IMR-90 (cell line): ENCODE measurements at regions not wholly inside any gene's neighbourhood (a gene's known extent, or its start where the extent isn't known, plus 50 kb on each side); places are given as distances from the start of the nearest gene placed in this dataset.

Source experiments
- ATAC-seq: fragments of 200-7000 bp; cut with Tn5 transposase; 2 replicates; pipeline ENCODE4 v1.9.1; 2020; ENCODE audit warnings: low read depth, mild to moderate bottlenecking, moderate library complexity
- BruUV-seq: library from RNA; stranded (reverse); fragments of 400-500 nt; replicated peaks from 2 replicates; lab custom pipeline; 2021; lab: Mats Ljungman, UMichigan
- CTCF ChIA-PET: fragments of 300-600 bp; formaldehyde crosslinking; extraction: SDS; loops from one replicate; lab custom pipeline; 2021; ENCODE audit warnings: antibody characterized with exemption; lab: Yijun Ruan, JAX
- POLR2A ChIA-PET: fragments of 300-600 bp; sonication (Branson Sonifier 250); formaldehyde crosslinking; loops from one replicate; lab custom pipeline; 2022; ENCODE audit warnings: antibody characterized with exemption; ENCODE audit not compliant: unreplicated experiment; lab: Charles Lee
- DNase-seq: peaks from one replicate; pipeline ENCODE4 v3.0.0; 2013
- H2AFZ ChIP-seq: replicated peaks from 2 replicates; pipeline ENCODE3; 2013; ENCODE audit warnings: low read length, mild to moderate bottlenecking; ENCODE audit not compliant: poor library complexity
- H2AK5ac ChIP-seq: 2 replicates; pipeline ENCODE4 v1.6.1; 2013; ENCODE audit warnings: low read depth, low read length, inconsistent platforms
- H2AK9ac ChIP-seq: replicated peaks from 2 replicates; pipeline ENCODE3; 2013; ENCODE audit warnings: mild to moderate bottlenecking, low read depth, low read length, moderate library complexity; ENCODE audit not compliant: poor library complexity
- H2BK120ac ChIP-seq: 2 replicates; pipeline ENCODE4 v1.6.1; 2013; ENCODE audit warnings: low read depth, low read length, inconsistent platforms
- H2BK15ac ChIP-seq: 3 replicates; pipeline ENCODE4 v1.6.1; 2013; ENCODE audit warnings: low read depth, low read length, inconsistent platforms
- H2BK20ac ChIP-seq: 2 replicates; pipeline ENCODE4 v1.6.1; 2013; ENCODE audit warnings: low read depth, mild to moderate bottlenecking, inconsistent platforms, low read length, moderate library complexity
- H2BK5ac ChIP-seq: 2 replicates; pipeline ENCODE4 v1.6.1; 2013; ENCODE audit warnings: mild to moderate bottlenecking, low read depth, low read length, inconsistent platforms; ENCODE audit not compliant: poor library complexity, severe bottlenecking
- H3K14ac ChIP-seq: replicated peaks from 2 replicates; pipeline ENCODE4 v1.6.1; 2013; ENCODE audit warnings: low read depth, low read length, inconsistent platforms
- H3K18ac ChIP-seq: 2 replicates; pipeline ENCODE4 v1.6.1; 2013; ENCODE audit warnings: low read depth, low read length, control low read depth
- H3K23ac ChIP-seq: 2 replicates; pipeline ENCODE4 v1.6.1; 2013; ENCODE audit warnings: low read depth, low read length, inconsistent platforms
- H3K27ac ChIP-seq: 2 replicates; pipeline ENCODE4 v1.5.1; 2013; ENCODE audit warnings: mild to moderate bottlenecking, control low read depth, low read length; ENCODE audit not compliant: insufficient read depth
- H3K27me3 ChIP-seq: 2 replicates; pipeline ENCODE4 v1.6.1; 2013; ENCODE audit warnings: low read length; ENCODE audit not compliant: control insufficient read depth, insufficient read depth
- H3K36me3 ChIP-seq: 2 replicates; pipeline ENCODE4 v1.6.1; 2013; ENCODE audit warnings: low read length, mixed read lengths; ENCODE audit not compliant: control insufficient read depth, insufficient read depth
- H3K4ac ChIP-seq: 2 replicates; pipeline ENCODE4 v1.6.1; 2013; ENCODE audit warnings: low read depth, low read length, inconsistent platforms
- H3K4me1 ChIP-seq: 2 replicates; pipeline ENCODE4 v1.6.1; 2013; ENCODE audit warnings: low read length, mixed read lengths; ENCODE audit not compliant: control insufficient read depth, insufficient read depth
- H3K4me2 ChIP-seq: 2 replicates; pipeline ENCODE4 v1.6.1; 2013; ENCODE audit warnings: low read depth, mild to moderate bottlenecking, control low read depth, low read length, moderate library complexity
- H3K4me3 ChIP-seq: 2 replicates; pipeline ENCODE4 v1.5.1; 2013; ENCODE audit warnings: low read depth, mild to moderate bottlenecking, control low read depth, low read length, moderate library complexity; ENCODE audit not compliant: insufficient read depth
- H3K56ac ChIP-seq: 2 replicates; pipeline ENCODE4 v1.6.1; 2013; ENCODE audit warnings: low read length, inconsistent platforms; ENCODE audit not compliant: insufficient read depth; ENCODE audit errors: extremely low read depth
- H3K79me1 ChIP-seq, 2 experiments: 2 replicates each; pipeline ENCODE4 v1.6.1; 2013; ENCODE audit warnings: low read length in 2 of 2, inconsistent platforms in 1 of 2, low read depth in 1 of 2
- H3K9ac ChIP-seq: 2 replicates; pipeline ENCODE4 v1.6.1; 2013; ENCODE audit warnings: low read depth, low read length, control low read depth
- H3K9me1 ChIP-seq: 2 replicates; pipeline ENCODE4 v1.6.1; 2013; ENCODE audit warnings: low read length, inconsistent platforms; ENCODE audit not compliant: insufficient read depth
- H3K9me3 ChIP-seq: 2 replicates; pipeline ENCODE4 v1.6.1; 2013; ENCODE audit warnings: low read length; ENCODE audit not compliant: control insufficient read depth, insufficient read depth
- H4K20me1 ChIP-seq: 2 replicates; pipeline ENCODE4 v1.6.1; 2013; ENCODE audit warnings: low read length, inconsistent platforms; ENCODE audit not compliant: insufficient read depth
- H4K5ac ChIP-seq: 2 replicates; pipeline ENCODE4 v1.6.1; 2013; ENCODE audit warnings: mild to moderate bottlenecking, low read depth, low read length, control low read depth
- H4K8ac ChIP-seq, 2 experiments: 2 replicates each; pipeline ENCODE4 v1.6.1; 2013; ENCODE audit warnings: low read depth in 2 of 2, low read length in 2 of 2, control low read depth in 1 of 2, inconsistent platforms in 1 of 2
- H4K91ac ChIP-seq: 2 replicates; pipeline ENCODE4 v1.6.1; 2013; ENCODE audit warnings: low read depth, low read length, inconsistent platforms; ENCODE audit not compliant: insufficient read depth
- FOS ChIP-seq: fragments of 150-350 bp; IDR thresholded peaks from 2 replicates; pipeline ENCODE4 v1.6.1; 2016; ENCODE audit warnings: low read depth, low read length
- MXI1 ChIP-seq: IDR thresholded peaks from 2 replicates; pipeline ENCODE4 v1.6.1; 2012; ENCODE audit warnings: low read depth, mild to moderate bottlenecking, low read length, moderate library complexity, borderline replicate concordance
- NFE2L2 ChIP-seq: fragments of 150-350 bp; IDR thresholded peaks from 2 replicates; pipeline ENCODE4 v1.6.1; 2016; ENCODE audit warnings: low read depth, mild to moderate bottlenecking, low read length
- RAD21 ChIP-seq: IDR thresholded peaks from 2 replicates; pipeline ENCODE4 v1.6.1; 2012; ENCODE audit warnings: low read length, improper control_type of control experiment
- RFX5 ChIP-seq: IDR thresholded peaks from 2 replicates; pipeline ENCODE4 v1.8.0; 2012; ENCODE audit warnings: low read depth, mild to moderate bottlenecking, low read length, moderate library complexity
- SMC3 ChIP-seq: fragments of 150-350 bp; IDR thresholded peaks from 2 replicates; pipeline ENCODE4 v1.6.1; 2016; ENCODE audit warnings: low read depth, mild to moderate bottlenecking, antibody characterized with exemption, low read length, moderate library complexity
- USF2 ChIP-seq: fragments of 150-350 bp; IDR thresholded peaks from 2 replicates; pipeline ENCODE4 v1.6.1; 2017; ENCODE audit warnings: mild to moderate bottlenecking, antibody characterized with exemption, low read length, low read depth
- WGBS, 2 experiments: methylation state at CpG; one replicate each; pipeline versions ENCODE4 v1.1.5 to v1.1.7; 2013; ENCODE audit warnings: missing lambda C conversion rate in 2 of 2; ENCODE audit not compliant: insufficient read length in 1 of 2; ENCODE audit errors: extremely low coverage in 2 of 2; 5-methylcytosine and 5-hydroxymethylcytosine counted together
- dilution Hi-C: fragments of 300-500 bp; cut with HindIII; formaldehyde crosslinking; loops from one replicate; pipeline ENCODE4 v1.14.3; 2018; ENCODE audit warnings: low sequenced_read_pairs; ENCODE audit not compliant: unreplicated experiment
- in situ Hi-C: fragments of 300-500 bp; cut with MboI; formaldehyde crosslinking; loops from 3 replicates; pipeline ENCODE4 v1.14.3; 2019; ENCODE audit warnings: low sequenced_read_pairs, inconsistent platforms, mixed read lengths
- intact Hi-C: fragments of 100-400 bp; cut with micrococcal nuclease; formaldehyde crosslinking; loops from 2 replicates; pipeline ENCODE4 v1.10.0; 2022

DNA sequence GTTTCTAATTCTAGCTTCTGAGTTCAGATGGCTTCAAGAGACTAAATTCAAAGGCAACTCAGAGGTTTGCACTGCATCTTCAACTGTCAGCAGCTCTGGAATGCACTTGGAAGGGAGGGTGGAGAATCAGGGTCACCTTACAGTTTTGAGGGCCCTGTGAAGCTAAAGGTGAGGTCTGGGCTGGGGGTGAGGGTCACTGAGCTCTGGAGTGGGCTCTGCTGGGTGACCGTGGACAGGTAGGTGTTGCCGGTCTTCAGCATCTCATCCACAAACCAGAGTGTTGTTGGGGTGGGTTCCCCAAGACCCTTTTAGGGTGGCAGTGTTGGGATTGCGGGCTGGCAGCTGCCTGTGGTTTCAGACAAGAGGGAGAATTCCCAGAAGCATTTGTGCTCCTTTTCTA, 70.1 kb upstream of the CXCR4 start:
- Histone ChIP-seq H2AFZ (no peak overlapping the region), H3K4ac (no peak overlapping the region), H4K20me1 (no peaks in the 10 kb centered on the region), H3K27me3 (no peaks in the 10 kb centered on the region), H3K9ac (no peak overlapping the region), H3K36me3 (no peaks in the 10 kb centered on the region), H3K23ac (no peak overlapping the region), H4K8ac (no peak overlapping the region), H3K9me3 (no peaks in the 10 kb centered on the region), H3K18ac (no peak overlapping the region), H3K9me1 (no peaks in the 10 kb centered on the region), H2BK15ac (no peak overlapping the region), H4K5ac (no peak overlapping the region), H3K4me1 (no peaks in the 10 kb centered on the region), H3K56ac (no peak overlapping the region), H2AK9ac (no peak overlapping the region), H2BK20ac (no peak overlapping the region), H3K4me3 (no peak overlapping the region), H2BK120ac (no peak overlapping the region), H3K14ac (no peak overlapping the region), H3K27ac (no peak overlapping the region), H3K4me2 (no peak overlapping the region), H2BK5ac (no peak overlapping the region), H3K79me1 (no peaks in the 10 kb centered on the region), H4K91ac (no peak overlapping the region), H2AK5ac (no peak overlapping the region)
- CTCF ChIA-PET, result no interaction called here
- no peak for TF ChIP-seq RAD21
- no peak for TF ChIP-seq RFX5
- TF ChIP-seq SMC3, result no peak
- TF ChIP-seq USF2, result no peak
- no peak for TF ChIP-seq NFE2L2
- no peak for TF ChIP-seq MXI1
- no peak for TF ChIP-seq FOS
- dilution Hi-C loops, result no loop called here
- POLR2A ChIA-PET, result no interaction called here
- 60% methylated on average over 1 of the region's 3 CpGs; no CpG with 5 or more reads in 1 of the 2 experiments for WGBS, 2 experiments
- intact Hi-C loops, result no loop called here
- DNase-seq (no peak), ATAC-seq (no peak)
- no TSS peak for BruUV-seq
- in situ Hi-C loops, result no loop called here
